ENCODE measurements at regions not wholly inside any gene's neighbourhood (a gene's known extent, or its start where the extent isn't known, plus 50 kb on each side); places are given as distances from the start of the nearest gene placed in this dataset.

DNA sequence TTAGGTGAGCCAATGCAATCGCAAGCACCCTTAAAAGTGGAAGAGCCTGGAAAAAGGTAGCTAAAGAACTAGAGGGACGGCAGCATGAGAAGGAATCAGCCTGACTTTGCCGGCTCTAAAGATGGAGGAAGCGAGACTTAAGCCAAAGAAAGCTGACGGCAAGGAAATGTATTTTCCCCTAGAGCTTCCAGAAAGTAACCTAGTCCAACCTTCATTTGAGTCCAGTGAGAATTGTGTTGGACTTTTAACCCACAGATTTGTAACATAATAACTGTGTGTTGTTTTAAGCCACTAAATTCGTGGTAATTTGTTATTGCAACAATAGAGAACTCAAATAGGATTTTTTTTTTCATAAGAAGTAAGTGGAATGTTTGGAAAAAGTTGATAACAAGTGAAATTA lies 212.7 kb upstream of the C1QTNF7 start:
- TF ChIP-seq, protein P1, sequence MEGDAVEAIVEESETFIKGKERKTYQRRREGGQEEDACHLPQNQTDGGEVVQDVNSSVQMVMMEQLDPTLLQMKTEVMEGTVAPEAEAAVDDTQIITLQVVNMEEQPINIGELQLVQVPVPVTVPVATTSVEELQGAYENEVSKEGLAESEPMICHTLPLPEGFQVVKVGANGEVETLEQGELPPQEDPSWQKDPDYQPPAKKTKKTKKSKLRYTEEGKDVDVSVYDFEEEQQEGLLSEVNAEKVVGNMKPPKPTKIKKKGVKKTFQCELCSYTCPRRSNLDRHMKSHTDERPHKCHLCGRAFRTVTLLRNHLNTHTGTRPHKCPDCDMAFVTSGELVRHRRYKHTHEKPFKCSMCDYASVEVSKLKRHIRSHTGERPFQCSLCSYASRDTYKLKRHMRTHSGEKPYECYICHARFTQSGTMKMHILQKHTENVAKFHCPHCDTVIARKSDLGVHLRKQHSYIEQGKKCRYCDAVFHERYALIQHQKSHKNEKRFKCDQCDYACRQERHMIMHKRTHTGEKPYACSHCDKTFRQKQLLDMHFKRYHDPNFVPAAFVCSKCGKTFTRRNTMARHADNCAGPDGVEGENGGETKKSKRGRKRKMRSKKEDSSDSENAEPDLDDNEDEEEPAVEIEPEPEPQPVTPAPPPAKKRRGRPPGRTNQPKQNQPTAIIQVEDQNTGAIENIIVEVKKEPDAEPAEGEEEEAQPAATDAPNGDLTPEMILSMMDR (conservative IDR thresholded peaks at IDR 0.05; ENCODE audit: low read length), result no peak
- no peak for TF ChIP-seq EZH2phosphoT487 (IDR thresholded peaks at IDR 0.05; ENCODE audit: borderline replicate concordance, low read depth, low read length)

Data from OCI-LY7 (cell line).